H1 (cell line): ENCODE measurements at regions not wholly inside any gene's neighbourhood (a gene's known extent, or its start where the extent isn't known, plus 50 kb on each side); places are given as distances from the start of the nearest gene placed in this dataset.

Experiments
- ATF3 ChIP-seq: IDR thresholded peaks from 2 replicates; pipeline ENCODE4 v1.6.1; 2011; ENCODE audit warnings: low read depth, mild to moderate bottlenecking, low read length; ENCODE audit not compliant: insufficient read depth
- EP300 ChIP-seq, 2 experiments: IDR thresholded peaks; 1 replicate in 1 of 2; 2 replicates in 1 of 2; pipeline ENCODE4 v1.6.1; 2011 to 2012; ENCODE audit warnings: low read depth in 2 of 2, low read length in 2 of 2, mild to moderate bottlenecking in 2 of 2, borderline replicate concordance in 1 of 2, inconsistent platforms in 1 of 2, moderate library complexity in 1 of 2
- YY1 ChIP-seq: IDR thresholded peaks from 2 replicates; pipeline ENCODE4 v1.6.1; 2011; ENCODE audit warnings: low read depth, mild to moderate bottlenecking, low read length

- TF ChIP-seq EP300 (IDR thresholded peaks at IDR 0.05; ENCODE audit: borderline replicate concordance in 1 of 2, low read depth in 2 of 2, low read length in 2 of 2) (no peak), YY1 (no peak), ATF3 (no peak)
Measured at GRCh38 chr16:64297863-64298600, 823.8 kb downstream of the CDH11 start (continued).
